Central memory CD8-positive, alpha-beta T cell (primary cell): ENCODE measurements at regions not wholly inside any gene's neighbourhood (a gene's known extent, or its start where the extent isn't known, plus 50 kb on each side); places are given as distances from the start of the nearest gene placed in this dataset.

Source experiments
- ATAC-seq: fragments of 150-1000 bp; cut with Tn5 transposase; replicated peaks from 2 replicates; pipeline ENCODE4 v1.10.0; 2022; ENCODE audit warnings: mild to moderate bottlenecking, moderate FRiP score, moderate number of reproducible peaks; ENCODE audit not compliant: poor library complexity, severe bottlenecking; ENCODE audit errors: extremely low read depth
- DNase-seq, 2 donors: peaks; one replicate each; pipeline ENCODE4 v3.0.0; 2021; ENCODE audit warnings: low spot score in 2 of 2
- H3K27ac Mint-ChIP-seq: one replicate; pipeline ENCODE4 v1.8.0; 2022; ENCODE audit warnings: low read depth, mild to moderate bottlenecking, moderate library complexity, mixed read lengths
- H3K27me3 Mint-ChIP-seq: one replicate; pipeline ENCODE4 v1.8.0; 2022; ENCODE audit warnings: mixed read lengths
- H3K36me3 Mint-ChIP-seq: one replicate; pipeline ENCODE4 v1.8.0; 2022; ENCODE audit warnings: mild to moderate bottlenecking, moderate library complexity, mixed read lengths; ENCODE audit not compliant: insufficient read depth
- H3K4me1 Mint-ChIP-seq: one replicate; pipeline ENCODE4 v1.8.0; 2022; ENCODE audit warnings: mixed read lengths
- H3K4me3 Mint-ChIP-seq: one replicate; pipeline ENCODE4 v1.8.0; 2022; ENCODE audit warnings: mild to moderate bottlenecking, moderate library complexity, mixed read lengths
- H3K9me3 Mint-ChIP-seq: one replicate; pipeline ENCODE4 v1.8.0; 2022; ENCODE audit warnings: mixed read lengths

GRCh38 chr1:43008115-43009060, 49.7 kb upstream of the SLC2A1 start:
- Mint-ChIP-seq H3K9me3 (no peaks in the 10 kb centered on the region), H3K27me3 (peaks cover 20% of the 10 kb centered on the region), H3K27ac (no peak overlapping the region), H3K36me3 (no peaks in the 10 kb centered on the region), H3K4me1 (no peaks in the 10 kb centered on the region), H3K4me3 (no peak overlapping the region)
- ATAC-seq (no peak), DNase-seq (no peak)
